ENCODE measurements at regions not wholly inside any gene's neighbourhood (a gene's known extent, or its start where the extent isn't known, plus 50 kb on each side); places are given as distances from the start of the nearest gene placed in this dataset.
"Not testable (repeated sequence)": the region's sequence is repeated elsewhere in the genome, so short reads cannot be mapped to it uniquely, and the experiment has no call there.

DNA sequence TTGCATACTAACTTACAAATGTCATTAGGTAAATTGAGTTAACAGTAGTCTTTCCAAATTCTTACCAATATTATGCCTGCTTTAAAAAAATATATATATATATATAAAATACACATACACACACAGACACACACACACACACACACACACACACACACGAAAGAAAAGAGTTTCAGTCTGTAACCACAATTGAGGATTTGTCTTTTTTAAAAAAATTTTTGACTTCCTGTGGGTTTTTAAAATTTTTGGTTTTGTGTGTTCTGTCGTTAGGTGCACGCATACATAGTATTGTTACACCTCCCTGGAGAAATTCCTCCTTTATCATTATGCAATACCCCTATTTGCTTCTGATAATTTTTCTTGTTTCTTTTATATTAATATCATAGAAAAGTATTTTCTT lies 129.3 kb upstream of the LRRC61 start:
- not testable (repeated sequence) for DNase-seq (ENCODE audit: low read depth in 2 of 2)
